WI38 (cell line): ENCODE measurements at regions not wholly inside any gene's neighbourhood (a gene's known extent, or its start where the extent isn't known, plus 50 kb on each side); places are given as distances from the start of the nearest gene placed in this dataset.

ENCODE experiments used
- H3K4me3 ChIP-seq: 2 replicates; pipeline ENCODE4 v1.5.1; 2011; ENCODE audit warnings: low read depth, mild to moderate bottlenecking, control low read depth, low read length
- TF ChIP-seq, protein P1 (sequence below): IDR thresholded peaks from 2 replicates; pipeline ENCODE4 v1.5.1; 2012; ENCODE audit warnings: low read depth, mild to moderate bottlenecking, control low read depth, low read length

DNA sequence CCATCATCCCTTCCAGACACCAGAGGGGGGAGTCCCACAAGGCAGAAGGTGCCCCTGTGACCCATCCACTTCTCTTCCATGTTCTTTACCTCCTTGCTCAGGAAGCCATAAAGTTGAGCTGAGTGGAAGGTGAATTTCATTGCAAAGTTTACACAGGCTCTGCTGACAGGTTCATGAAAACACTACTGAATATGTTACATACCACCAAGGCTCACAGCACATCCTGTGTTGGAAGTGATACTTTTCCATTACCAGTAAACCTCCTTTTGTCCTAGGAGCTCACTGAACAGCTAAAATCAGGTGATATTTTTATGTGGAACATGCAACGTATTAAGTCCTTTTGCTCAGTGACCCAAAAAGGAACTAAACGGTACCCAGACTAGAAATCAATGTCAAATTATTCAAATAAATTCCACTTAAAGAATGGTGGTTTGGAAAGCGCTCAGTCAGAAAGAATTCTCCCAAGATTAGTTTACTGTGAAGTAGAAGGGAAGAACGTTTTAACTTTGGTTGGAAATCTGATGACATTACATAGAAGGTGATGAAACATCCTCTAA lies 196.2 kb upstream of the NUDT4 start:
- H3K4me3 ChIP-seq: no peak overlapping the region
- TF ChIP-seq, protein P1, sequence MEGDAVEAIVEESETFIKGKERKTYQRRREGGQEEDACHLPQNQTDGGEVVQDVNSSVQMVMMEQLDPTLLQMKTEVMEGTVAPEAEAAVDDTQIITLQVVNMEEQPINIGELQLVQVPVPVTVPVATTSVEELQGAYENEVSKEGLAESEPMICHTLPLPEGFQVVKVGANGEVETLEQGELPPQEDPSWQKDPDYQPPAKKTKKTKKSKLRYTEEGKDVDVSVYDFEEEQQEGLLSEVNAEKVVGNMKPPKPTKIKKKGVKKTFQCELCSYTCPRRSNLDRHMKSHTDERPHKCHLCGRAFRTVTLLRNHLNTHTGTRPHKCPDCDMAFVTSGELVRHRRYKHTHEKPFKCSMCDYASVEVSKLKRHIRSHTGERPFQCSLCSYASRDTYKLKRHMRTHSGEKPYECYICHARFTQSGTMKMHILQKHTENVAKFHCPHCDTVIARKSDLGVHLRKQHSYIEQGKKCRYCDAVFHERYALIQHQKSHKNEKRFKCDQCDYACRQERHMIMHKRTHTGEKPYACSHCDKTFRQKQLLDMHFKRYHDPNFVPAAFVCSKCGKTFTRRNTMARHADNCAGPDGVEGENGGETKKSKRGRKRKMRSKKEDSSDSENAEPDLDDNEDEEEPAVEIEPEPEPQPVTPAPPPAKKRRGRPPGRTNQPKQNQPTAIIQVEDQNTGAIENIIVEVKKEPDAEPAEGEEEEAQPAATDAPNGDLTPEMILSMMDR: no peak

- TF ChIP-seq, protein P1: no peak
- H3K4me3 ChIP-seq: no peak overlapping the region
These were observed 193.6 kb upstream of the NUDT4 start for GRCh38 chr12:93183940-93184671.

- TF ChIP-seq, protein P1: no peak
- H3K4me3 ChIP-seq: no peak overlapping the region
These were observed 192.9 kb upstream of the NUDT4 start for GRCh38 chr12:93184672-93185368.

DNA sequence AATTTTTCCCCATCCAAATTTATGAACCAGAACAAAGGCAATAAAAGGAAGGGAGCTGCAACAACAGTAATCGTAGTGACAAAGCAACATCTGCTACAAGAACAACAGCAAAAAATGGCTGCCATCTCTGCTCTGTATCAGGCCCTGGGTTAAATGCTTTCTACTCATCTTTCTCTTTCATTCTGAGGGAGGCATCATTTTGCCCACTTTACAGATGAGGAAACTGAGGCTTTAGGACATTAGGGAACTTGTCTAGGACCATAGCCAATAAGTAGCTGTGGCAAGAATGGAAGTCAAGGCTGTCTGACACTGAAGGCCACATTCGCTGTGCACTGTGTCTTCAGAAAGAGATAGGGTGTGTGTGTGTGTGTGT lies 192.4 kb upstream of the NUDT4 start:
- TF ChIP-seq, protein P1: no peak
- no peak overlapping the region for H3K4me3 ChIP-seq

DNA sequence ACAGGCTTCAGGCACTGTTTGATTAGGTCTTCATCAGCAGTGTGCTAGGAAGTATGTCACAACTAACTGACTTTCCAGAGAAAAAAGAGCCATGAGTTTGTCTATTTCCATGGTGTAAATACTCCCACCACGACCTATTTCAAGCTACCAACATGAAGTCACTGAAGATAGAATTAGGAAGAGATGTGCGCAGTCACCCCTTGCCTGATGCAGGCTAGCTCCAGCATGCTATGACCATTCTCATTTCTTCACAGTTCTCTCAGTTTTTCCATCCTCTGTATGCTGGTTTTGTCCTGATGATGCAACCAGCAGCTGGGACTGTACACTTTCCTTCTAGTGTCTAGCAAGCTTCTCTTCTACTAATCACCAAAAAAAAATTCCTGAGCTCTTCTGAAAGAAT lies 191.6 kb upstream of the NUDT4 start:
- H3K4me3 ChIP-seq: no peak overlapping the region
- TF ChIP-seq, protein P1: no peak

GRCh38 chr12:93186621-93187020 lies 191.1 kb upstream of the NUDT4 start:
- TF ChIP-seq, protein P1: no peak
- H3K4me3 ChIP-seq: no peak overlapping the region

- H3K4me3 ChIP-seq: no peak overlapping the region
- TF ChIP-seq, protein P1: no peak
These were observed 186.3 kb upstream of the NUDT4 start for GRCh38 chr12:93191423-93191822.
